Right cardiac atrium (tissue), 5 donors: ENCODE measurements at regions not wholly inside any gene's neighbourhood (a gene's known extent, or its start where the extent isn't known, plus 50 kb on each side); places are given as distances from the start of the nearest gene placed in this dataset.
"Not testable (repeated sequence)": the region's sequence is repeated elsewhere in the genome, so short reads cannot be mapped to it uniquely, and the experiment has no call there.

Experiments
- ATAC-seq, 2 donors: fragments of 200-7000 bp; cut with Tn5 transposase; one replicate each; pipeline versions ENCODE4 v1.8.0 to v1.9.1; 2020; ENCODE audit warnings: moderate library complexity in 2 of 2, mild to moderate bottlenecking in 1 of 2
- DNase-seq, 3 donors: peaks; one replicate each; pipeline ENCODE4 v3.0.0-alpha.2; 2020
- H3K27ac ChIP-seq: one replicate; pipeline ENCODE4 v1.5.1; 2013; ENCODE audit warnings: mild to moderate bottlenecking, low read length, control low read depth, moderate library complexity
- H3K27me3 ChIP-seq: one replicate; pipeline ENCODE4 v1.6.1; 2013; ENCODE audit not compliant: control insufficient read depth, insufficient read depth
- H3K4me1 ChIP-seq: one replicate; pipeline ENCODE4 v1.6.1; 2013; ENCODE audit warnings: low read length; ENCODE audit not compliant: control insufficient read depth, insufficient read depth
- H3K4me3 ChIP-seq: one replicate; pipeline ENCODE4 v1.5.1; 2013; ENCODE audit warnings: low read length, control low read depth
- H3K9me3 ChIP-seq: one replicate; pipeline ENCODE4 v1.6.1; 2013; ENCODE audit warnings: low read length; ENCODE audit not compliant: control insufficient read depth
- WGBS: extraction: QIAGEN DNeasy Blood & Tissue Kit; methylation state at CpG from one replicate; pipeline ENCODE4 v1.1.7; 2013; 5-methylcytosine and 5-hydroxymethylcytosine counted together
- intact Hi-C, 4 donors: fragments of 100-400 bp; cut with DNase I; formaldehyde crosslinking; loops; one replicate each; pipeline versions ENCODE4 v1.11.0 to v1.14.0; 2022 to 2023
- donor health status: healthy with polysubstance abuse.
- donor health status: DM: no; HTN: yes; CAD: no.
- donor health status: DM: no; HTN: no; CAD: no.
- donor health status: DM: no; HTN: yes; CAD: no; lungs with severe emphysema.
- donor health status: DM: yes; HTN: yes; CAD: no.

DNA sequence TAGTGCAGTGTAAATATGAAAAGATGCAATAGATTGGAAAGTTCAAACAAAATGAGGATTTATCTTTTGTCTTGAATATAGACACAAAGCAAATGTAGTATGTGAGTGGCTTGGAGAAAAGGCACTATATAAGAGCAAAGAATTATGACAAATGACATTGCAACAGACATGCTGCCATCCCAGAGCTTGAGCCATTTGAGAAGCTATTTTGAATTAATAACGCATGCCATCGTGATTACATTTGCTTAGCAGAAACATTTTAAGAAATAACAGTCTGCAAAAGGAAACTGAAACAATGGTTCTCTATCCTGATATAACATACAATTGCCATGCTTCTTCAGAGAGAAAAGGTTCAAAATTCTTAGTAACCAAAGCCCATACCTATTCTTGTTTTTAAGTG, 677.1 kb downstream of the ZEB2 start:
- H3K27me3 ChIP-seq, result no peaks in the 10 kb centered on the region
- ATAC-seq (no peak), DNase-seq (no peak)
- no peaks in the 10 kb centered on the region for H3K9me3 ChIP-seq
- no peak overlapping the region for H3K27ac ChIP-seq
- intact Hi-C loops, result no loop called here
- no peak overlapping the region for H3K4me3 ChIP-seq
- H3K4me1 ChIP-seq, result no peaks in the 10 kb centered on the region
- 63% methylated on average over 2 of the region's 2 CpGs for WGBS

DNA sequence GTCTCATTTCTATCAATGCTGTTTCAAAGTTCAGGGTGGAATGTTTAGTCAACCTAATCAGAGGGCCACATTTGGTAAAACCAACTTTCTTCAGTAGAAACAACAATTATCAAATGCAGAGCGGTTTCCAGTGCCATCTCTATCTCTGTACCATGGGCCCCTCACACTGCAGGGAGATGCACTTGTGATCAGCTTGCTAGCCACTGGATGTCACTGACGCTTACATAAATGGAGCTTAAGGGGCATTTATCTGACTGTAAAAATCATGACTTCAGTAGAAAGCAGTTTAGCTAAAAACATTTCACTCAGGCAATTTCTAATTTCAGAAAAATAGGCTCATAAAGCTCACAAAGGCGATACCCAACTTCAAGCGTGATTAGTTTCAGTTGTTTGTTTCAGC, 678.0 kb downstream of the ZEB2 start:
- Histone ChIP-seq H3K27me3 (no peaks in the 10 kb centered on the region), H3K4me3 (no peak overlapping the region), H3K27ac (no peak overlapping the region), H3K9me3 (no peaks in the 10 kb centered on the region), H3K4me1 (no peaks in the 10 kb centered on the region)
- 86% methylated on average over 4 of the region's 4 CpGs for WGBS
- ATAC-seq, result no peak
- intact Hi-C loops, result no loop called here
- no peak for DNase-seq

DNA sequence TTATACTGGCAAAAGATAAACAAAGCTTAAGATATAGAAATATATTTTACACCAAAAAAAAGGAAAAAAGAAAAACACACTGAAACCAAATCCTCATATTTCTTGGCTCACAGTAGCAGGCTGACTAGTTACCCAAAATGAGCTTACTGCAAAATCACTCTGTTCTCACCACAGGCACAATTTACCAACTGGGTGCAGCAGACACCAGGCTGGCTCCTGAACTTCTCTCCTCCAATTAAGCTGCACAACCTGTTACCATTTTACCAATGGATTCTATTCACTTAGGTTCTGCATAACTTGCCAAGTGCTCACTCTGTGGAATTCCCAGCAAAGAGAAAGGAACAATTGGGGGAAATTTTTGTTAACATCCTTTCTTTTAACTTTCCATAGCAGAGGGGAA, 679.3 kb downstream of the ZEB2 start:
- H3K27me3 ChIP-seq, result no peaks in the 10 kb centered on the region
- ATAC-seq (no peak), DNase-seq (no peak)
- no peak overlapping the region for H3K27ac ChIP-seq
- intact Hi-C loops, result no loop called here
- no peaks in the 10 kb centered on the region for H3K9me3 ChIP-seq
- no peak overlapping the region for H3K4me3 ChIP-seq
- H3K4me1 ChIP-seq, result no peaks in the 10 kb centered on the region

DNA sequence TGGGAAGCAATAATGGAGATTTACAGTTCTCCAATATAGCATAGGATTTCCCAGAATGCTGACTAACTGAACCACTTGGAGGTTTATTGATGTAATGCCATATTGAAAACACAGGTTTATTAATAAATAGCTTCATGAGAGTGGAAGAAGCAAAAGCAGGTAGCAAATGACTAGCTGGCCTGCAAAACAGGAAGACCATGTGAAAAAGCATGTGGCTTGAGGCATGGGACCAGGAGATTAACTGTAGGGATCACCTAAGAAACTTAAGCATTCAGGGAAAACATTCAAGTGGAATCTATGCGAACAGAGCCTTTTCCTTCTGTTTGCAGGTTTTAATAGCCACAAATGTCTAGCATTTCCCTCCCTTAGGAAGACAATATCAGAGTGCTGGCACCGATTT, 679.7 kb downstream of the ZEB2 start:
- ATAC-seq, result no peak
- DNase-seq, result no peak
- Histone ChIP-seq H3K4me1 (no peaks in the 10 kb centered on the region), H3K27ac (no peak overlapping the region), H3K4me3 (no peak overlapping the region), H3K9me3 (no peaks in the 10 kb centered on the region), H3K27me3 (no peaks in the 10 kb centered on the region)
- 79% methylated on average over 2 of the region's 2 CpGs for WGBS
- intact Hi-C loops, result no loop called here

DNA sequence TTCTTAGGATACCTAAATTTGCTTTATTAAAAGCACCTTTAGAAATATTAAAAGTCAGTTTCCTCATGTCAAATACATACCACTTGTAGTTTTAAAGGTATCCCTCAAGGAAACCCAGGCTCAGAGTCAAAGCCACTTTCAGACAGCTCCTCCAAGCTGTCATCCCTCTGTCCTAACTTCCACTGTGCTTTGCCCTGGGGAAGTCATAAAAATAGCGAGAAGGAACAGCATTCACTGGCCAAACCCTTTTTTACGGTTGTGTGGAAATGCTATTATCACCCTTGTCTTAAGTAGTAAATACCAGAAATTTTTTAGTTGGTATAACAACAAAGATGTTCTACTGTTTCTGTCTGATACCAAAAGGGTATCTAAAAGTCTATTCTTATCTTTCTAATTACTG, 680.5 kb downstream of the ZEB2 start:
- H3K4me1 ChIP-seq, result no peaks in the 10 kb centered on the region
- no peaks in the 10 kb centered on the region for H3K27me3 ChIP-seq
- no peak overlapping the region for H3K27ac ChIP-seq
- H3K4me3 ChIP-seq, result no peak overlapping the region
- no peaks in the 10 kb centered on the region for H3K9me3 ChIP-seq
- DNase-seq (no peak), ATAC-seq (no peak)
- 23% methylated on average over 2 of the region's 2 CpGs for WGBS
- intact Hi-C loops, result no loop called here

DNA sequence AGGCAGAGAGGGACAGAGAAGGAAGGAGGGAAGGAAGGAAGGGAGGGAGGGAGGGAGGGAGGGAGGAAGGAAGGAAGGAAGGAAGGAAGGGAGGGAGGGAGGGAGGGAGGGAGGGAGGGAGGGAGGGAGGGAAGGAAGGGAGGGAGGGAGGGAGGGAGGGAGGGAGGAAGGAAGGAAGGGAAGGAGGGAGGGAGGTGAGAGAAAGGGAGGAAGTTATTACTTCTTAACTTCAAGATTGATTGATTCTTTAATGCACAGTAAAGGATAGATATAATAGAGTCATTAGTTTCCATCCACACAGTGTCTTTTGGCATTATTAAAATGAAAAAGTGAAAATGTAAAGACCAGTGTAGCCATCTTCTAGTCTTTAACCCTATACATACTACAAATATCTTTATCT, 682.9 kb downstream of the ZEB2 start:
- H3K4me1 ChIP-seq, DNase-seq, ATAC-seq, H3K9me3 ChIP-seq, H3K4me3 ChIP-seq, H3K27me3 ChIP-seq, intact Hi-C loops, H3K27ac ChIP-seq: not testable (repeated sequence)

DNA sequence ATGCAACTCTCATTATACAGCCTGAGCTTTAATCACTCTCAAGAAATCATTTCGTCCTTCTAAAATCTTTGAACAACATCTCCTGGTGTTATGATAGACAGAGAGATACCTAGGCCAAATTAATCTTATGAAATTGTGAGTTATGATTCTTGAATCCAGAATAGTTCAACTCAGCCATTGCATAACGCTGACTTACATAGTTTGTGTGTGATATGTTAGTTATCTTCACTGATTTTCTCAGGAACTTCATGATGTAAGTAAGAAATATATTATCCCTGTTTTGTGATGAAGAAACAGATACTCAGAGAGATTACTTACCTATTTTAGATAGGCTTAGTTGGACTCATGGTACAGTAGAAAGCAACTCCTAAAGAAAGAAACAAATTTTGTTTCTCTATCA, 684.4 kb downstream of the ZEB2 start:
- DNase-seq, result no peak
- no peaks in the 10 kb centered on the region for H3K27me3 ChIP-seq
- H3K4me3 ChIP-seq, result no peak overlapping the region
- 46% methylated on average over 2 of the region's 2 CpGs for WGBS
- H3K4me1 ChIP-seq, result no peaks in the 10 kb centered on the region
- no peak for ATAC-seq
- no peak overlapping the region for H3K27ac ChIP-seq
- H3K9me3 ChIP-seq, result no peaks in the 10 kb centered on the region
- intact Hi-C loops, result no loop called here

DNA sequence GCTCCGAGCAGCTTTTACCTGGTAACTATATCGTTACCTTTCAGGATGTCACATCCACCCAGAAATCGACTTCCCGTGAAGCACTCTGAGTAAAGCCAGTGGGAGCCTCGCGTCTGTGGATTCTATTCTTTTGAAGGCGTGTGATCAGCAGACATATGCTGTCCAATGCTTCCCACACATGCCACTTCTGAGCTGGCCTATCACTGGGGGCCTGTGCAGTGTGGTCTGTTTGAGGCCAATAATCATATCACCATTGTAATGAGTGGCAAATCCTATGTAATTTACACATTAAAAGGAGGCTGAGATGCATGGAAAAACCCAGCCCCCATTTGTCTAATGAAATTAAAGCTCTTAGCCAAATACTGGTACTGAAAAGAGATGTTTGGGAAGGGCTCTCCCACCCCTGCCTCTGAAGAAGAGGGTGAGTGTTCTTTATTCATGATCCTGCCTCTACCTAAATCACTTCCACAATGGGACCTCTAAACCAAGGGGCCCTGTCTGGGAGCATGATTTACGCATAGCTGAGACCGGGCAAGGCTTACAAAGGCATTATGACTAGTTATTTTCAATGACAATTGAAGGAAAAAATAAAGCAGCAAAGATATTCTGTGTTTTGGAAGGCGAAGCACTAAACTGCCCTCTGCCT, 686.8 kb downstream of the ZEB2 start:
- Histone ChIP-seq H3K4me3 (no peak overlapping the region), H3K9me3 (no peaks in the 10 kb centered on the region), H3K27ac (no peak overlapping the region), H3K4me1 (no peaks in the 10 kb centered on the region), H3K27me3 (no peaks in the 10 kb centered on the region)
- DNase-seq (no peak), ATAC-seq (no peak)
- WGBS, result 94% methylated on average over 10 of the region's 10 CpGs
- intact Hi-C loops, result no loop called here

DNA sequence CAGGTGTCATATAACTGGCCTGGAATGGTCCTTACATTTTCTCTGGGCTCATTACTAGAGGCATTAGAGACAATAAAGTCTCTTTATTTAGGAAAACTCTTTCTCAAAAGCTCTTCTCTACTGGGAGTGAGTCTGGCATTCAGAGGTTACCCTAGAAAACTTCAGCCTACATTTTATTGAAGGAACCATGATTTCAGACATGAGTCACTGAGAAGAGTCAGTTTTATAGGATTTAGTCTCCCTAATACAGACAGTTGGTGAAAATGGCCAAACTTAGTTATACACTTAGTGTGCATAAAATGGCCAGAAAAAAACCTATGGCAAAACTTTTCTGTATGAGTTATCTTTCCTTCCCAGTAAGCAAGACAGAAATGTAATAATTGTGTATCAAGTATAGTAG, 689.4 kb downstream of the ZEB2 start:
- ATAC-seq, result no peak
- intact Hi-C loops, result no loop called here
- H3K27me3 ChIP-seq, result no peaks in the 10 kb centered on the region
- no peak overlapping the region for H3K27ac ChIP-seq
- no peaks in the 10 kb centered on the region for H3K9me3 ChIP-seq
- H3K4me3 ChIP-seq, result no peak overlapping the region
- no peak for DNase-seq
- no peaks in the 10 kb centered on the region for H3K4me1 ChIP-seq

DNA sequence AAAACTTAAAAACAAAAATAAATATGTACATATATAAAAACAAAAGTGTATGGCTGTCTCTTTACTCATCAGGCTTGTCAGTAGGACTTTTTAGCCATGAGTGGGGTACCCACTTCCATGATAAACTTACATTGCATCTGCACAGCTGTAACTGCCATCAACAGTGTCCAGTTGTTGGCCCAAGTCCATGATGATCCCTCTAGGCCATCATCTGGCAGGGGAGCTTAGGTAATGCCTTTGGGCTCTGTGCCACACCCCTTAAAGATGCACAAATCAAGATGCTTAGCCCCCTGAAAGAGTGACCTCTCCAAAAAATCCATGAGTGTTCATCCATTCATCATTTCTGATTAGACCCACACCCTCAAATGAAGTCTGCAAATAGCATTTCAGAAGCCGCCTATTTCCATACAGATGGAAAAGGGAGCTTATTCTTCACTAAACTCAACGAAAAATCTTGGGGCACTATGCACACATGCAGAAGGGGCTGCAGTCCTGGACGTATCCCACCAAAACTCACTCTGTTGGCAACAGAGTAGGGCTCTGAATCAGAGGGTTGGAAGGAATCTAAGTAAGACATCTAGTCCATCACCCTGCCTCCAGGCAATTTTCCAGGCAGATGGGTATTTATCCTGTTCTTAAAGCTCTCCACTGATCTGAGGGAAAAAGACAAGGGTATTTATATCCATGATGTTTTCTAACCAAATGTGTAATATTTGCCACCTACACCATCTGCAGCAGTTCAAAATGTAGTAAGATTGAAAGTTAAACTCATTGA, 691.0 kb downstream of the ZEB2 start:
- ATAC-seq, result no peak
- intact Hi-C loops, result no loop called here

DNA sequence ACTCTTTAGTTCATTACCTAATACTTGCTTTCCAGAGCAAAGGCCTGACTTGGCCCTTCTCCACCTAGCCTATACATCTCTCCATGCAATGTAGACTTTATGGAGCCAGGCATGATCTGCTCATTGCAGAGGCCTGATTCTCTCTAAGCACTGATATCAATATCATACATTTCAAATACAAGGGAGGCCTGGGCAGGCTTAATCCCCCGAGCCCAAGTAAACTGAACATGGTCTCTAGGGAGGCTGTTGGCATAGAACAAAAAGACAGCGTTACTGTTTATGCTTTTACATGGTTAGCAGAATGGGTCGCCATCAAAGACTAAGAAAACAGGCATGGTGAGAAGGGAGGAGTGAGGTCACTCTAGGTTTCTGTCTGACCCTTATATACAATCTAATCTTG, 695.1 kb downstream of the ZEB2 start:
- no peak overlapping the region for H3K27ac ChIP-seq

More for the DNA sequence above, 691.0 kb downstream of the ZEB2 start:
- Histone ChIP-seq H3K27ac (no peak overlapping the region), H3K27me3 (no peaks in the 10 kb centered on the region), H3K9me3 (no peaks in the 10 kb centered on the region), H3K4me1 (no peaks in the 10 kb centered on the region), H3K4me3 (no peak overlapping the region)
- no peak for DNase-seq
- 81% methylated on average over 3 of the region's 3 CpGs for WGBS

DNA sequence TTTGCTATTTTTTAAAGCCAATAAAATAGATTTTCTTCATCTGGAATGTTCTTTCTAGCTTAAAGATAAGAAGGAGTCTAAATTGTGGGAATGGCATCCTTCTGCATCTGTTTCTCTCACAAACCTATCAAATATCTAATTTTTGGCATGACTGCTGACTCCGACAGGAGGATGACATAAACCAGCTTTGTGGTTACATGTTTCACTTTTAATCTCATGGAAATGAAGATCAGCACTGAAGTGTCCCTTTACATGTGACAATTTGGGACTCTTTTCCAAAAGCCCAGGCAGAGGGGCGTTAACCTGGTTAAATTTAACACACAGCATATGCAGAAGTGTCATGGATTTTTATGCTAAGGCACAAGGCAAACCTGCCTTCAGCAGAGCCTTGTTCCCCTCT, 694.7 kb downstream of the ARHGAP15 start:
- DNase-seq (no peak), ATAC-seq (peak in 1 of 2 donors; percentile 16)
- Histone ChIP-seq H3K4me1 (no peaks in the 10 kb centered on the region), H3K27ac (no peak overlapping the region), H3K9me3 (no peaks in the 10 kb centered on the region), H3K4me3 (no peak overlapping the region), H3K27me3 (no peaks in the 10 kb centered on the region)
- 52% methylated on average over 2 of the region's 2 CpGs for WGBS
- intact Hi-C loops, result no loop called here

More for the DNA sequence above, 695.1 kb downstream of the ZEB2 start:
- ATAC-seq, result no peak
- no peak for DNase-seq
- Histone ChIP-seq H3K9me3 (no peaks in the 10 kb centered on the region), H3K4me1 (no peaks in the 10 kb centered on the region), H3K27me3 (no peaks in the 10 kb centered on the region), H3K4me3 (no peak overlapping the region)
- 46% methylated on average over 3 of the region's 3 CpGs for WGBS
- intact Hi-C loops, result no loop called here
